ENCODE measurements at regions not wholly inside any gene's neighbourhood (a gene's known extent, or its start where the extent isn't known, plus 50 kb on each side); places are given as distances from the start of the nearest gene placed in this dataset.

DNA sequence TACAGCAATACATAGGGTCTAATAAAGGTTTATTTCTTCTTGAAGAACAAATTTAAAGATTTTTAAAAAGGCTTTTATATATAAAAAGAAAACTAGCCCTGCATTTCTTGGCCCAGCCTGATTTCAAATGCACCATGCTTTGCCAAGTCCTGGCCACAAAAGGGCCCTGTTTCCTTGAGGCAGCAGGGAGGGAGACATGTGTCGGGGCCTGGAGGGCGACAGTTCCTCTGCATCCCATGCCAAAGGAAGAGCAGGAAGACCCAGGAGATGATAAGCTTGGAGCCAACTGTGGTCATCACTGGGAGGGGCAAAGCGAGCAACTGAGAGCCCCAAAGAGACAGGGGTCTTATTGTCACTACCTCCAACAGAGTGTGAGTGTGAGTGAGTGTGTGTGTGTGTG, 571.5 kb upstream of the PSMD7 start:
- TF ChIP-seq, protein P1, sequence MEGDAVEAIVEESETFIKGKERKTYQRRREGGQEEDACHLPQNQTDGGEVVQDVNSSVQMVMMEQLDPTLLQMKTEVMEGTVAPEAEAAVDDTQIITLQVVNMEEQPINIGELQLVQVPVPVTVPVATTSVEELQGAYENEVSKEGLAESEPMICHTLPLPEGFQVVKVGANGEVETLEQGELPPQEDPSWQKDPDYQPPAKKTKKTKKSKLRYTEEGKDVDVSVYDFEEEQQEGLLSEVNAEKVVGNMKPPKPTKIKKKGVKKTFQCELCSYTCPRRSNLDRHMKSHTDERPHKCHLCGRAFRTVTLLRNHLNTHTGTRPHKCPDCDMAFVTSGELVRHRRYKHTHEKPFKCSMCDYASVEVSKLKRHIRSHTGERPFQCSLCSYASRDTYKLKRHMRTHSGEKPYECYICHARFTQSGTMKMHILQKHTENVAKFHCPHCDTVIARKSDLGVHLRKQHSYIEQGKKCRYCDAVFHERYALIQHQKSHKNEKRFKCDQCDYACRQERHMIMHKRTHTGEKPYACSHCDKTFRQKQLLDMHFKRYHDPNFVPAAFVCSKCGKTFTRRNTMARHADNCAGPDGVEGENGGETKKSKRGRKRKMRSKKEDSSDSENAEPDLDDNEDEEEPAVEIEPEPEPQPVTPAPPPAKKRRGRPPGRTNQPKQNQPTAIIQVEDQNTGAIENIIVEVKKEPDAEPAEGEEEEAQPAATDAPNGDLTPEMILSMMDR (conservative IDR thresholded peaks at IDR 0.05; ENCODE audit: low read depth, low read length): no peak
- TF ChIP-seq EZH2 (IDR thresholded peaks at IDR 0.05; ENCODE audit: low read length, unreplicated experiment): no peak

All from PC-3 (cell line).